SK-N-SH treated with all-trans-retinoic acid at 6 μM for 48 hours (cell line): ENCODE measurements at regions not wholly inside any gene's neighbourhood (a gene's known extent, or its start where the extent isn't known, plus 50 kb on each side); places are given as distances from the start of the nearest gene placed in this dataset.

Experiments
- ARNTL ChIP-seq: fragments of 450-650 bp; formaldehyde crosslinking; IDR thresholded peaks from 2 replicates; pipeline ENCODE4 v1.5.0; 2020; ENCODE audit warnings: low read depth, mild to moderate bottlenecking, moderate library complexity, borderline replicate concordance
- CSDC2 ChIP-seq: fragments of 250-450 bp; sonication (Bioruptor Pico); IDR thresholded peaks from 2 replicates; pipeline ENCODE4 v1.5.0; 2020; ENCODE audit warnings: mild to moderate bottlenecking, moderate library complexity
- GLIS3 ChIP-seq: fragments of 250-450 bp; sonication (Bioruptor Pico); IDR thresholded peaks from 2 replicates; pipeline ENCODE4 v1.5.0; 2020; ENCODE audit warnings: mild to moderate bottlenecking, moderate library complexity
- PATZ1 ChIP-seq: fragments of 250-450 bp; sonication (Bioruptor Pico); IDR thresholded peaks from 2 replicates; pipeline ENCODE4 v1.8.0; 2020; ENCODE audit warnings: mild to moderate bottlenecking, moderate library complexity, borderline replicate concordance
- POU6F1 ChIP-seq: fragments of 250-450 bp; sonication (Bioruptor Pico); IDR thresholded peaks from 2 replicates; pipeline ENCODE4 v1.8.0; 2021; ENCODE audit warnings: low read depth, mild to moderate bottlenecking, moderate library complexity, borderline replicate concordance
- RARB ChIP-seq: fragments of 250-450 bp; sonication (Bioruptor Pico); IDR thresholded peaks from 2 replicates; pipeline ENCODE4 v1.8.0; 2021; ENCODE audit warnings: mild to moderate bottlenecking, moderate library complexity
- SNAI2 ChIP-seq: fragments of 250-450 bp; sonication (Bioruptor Pico); IDR thresholded peaks from 2 replicates; pipeline ENCODE4 v1.5.0; 2020; ENCODE audit warnings: mild to moderate bottlenecking, moderate library complexity
- TCF4 ChIP-seq: fragments of 250-450 bp; sonication (Bioruptor Pico); IDR thresholded peaks from 2 replicates; pipeline ENCODE4 v1.8.0; 2021; ENCODE audit warnings: mild to moderate bottlenecking, moderate library complexity, borderline replicate concordance
- TOX ChIP-seq: fragments of 250-450 bp; sonication (Bioruptor Pico); IDR thresholded peaks from 2 replicates; pipeline ENCODE4 v1.8.0; 2021; ENCODE audit warnings: mild to moderate bottlenecking, moderate library complexity, borderline replicate concordance
- ZFP30 ChIP-seq: fragments of 450-650 bp; formaldehyde crosslinking; IDR thresholded peaks from 2 replicates; pipeline ENCODE4 v1.5.0; 2022; ENCODE audit warnings: mild to moderate bottlenecking, moderate library complexity
- TF ChIP-seq, protein P1 (sequence below): fragments of 250-450 bp; sonication (Bioruptor Pico); IDR thresholded peaks from 2 replicates; pipeline ENCODE4 v1.5.1; 2021; ENCODE audit warnings: mild to moderate bottlenecking, moderate library complexity
- TF ChIP-seq, protein P2 (sequence below): fragments of 250-450 bp; sonication (Bioruptor Pico); IDR thresholded peaks from 2 replicates; pipeline ENCODE4 v1.5.1; 2020; ENCODE audit warnings: low read depth, mild to moderate bottlenecking, moderate library complexity

GRCh38 chr15:37860896-37861295 lies 73.5 kb upstream of the TMCO5A start:
- TF ChIP-seq ARNTL (no peak), POU6F1 (CRISPR knock-in tag) (no peak), ZFP30 (CRISPR knock-in tag) (no peak), TOX (CRISPR knock-in tag) (no peak), TCF4 (no peak), SNAI2 (no peak), GLIS3 (CRISPR knock-in tag) (no peak), CSDC2 (no peak), PATZ1 (no peak), RARB (no peak)
- TF ChIP-seq, protein P1, sequence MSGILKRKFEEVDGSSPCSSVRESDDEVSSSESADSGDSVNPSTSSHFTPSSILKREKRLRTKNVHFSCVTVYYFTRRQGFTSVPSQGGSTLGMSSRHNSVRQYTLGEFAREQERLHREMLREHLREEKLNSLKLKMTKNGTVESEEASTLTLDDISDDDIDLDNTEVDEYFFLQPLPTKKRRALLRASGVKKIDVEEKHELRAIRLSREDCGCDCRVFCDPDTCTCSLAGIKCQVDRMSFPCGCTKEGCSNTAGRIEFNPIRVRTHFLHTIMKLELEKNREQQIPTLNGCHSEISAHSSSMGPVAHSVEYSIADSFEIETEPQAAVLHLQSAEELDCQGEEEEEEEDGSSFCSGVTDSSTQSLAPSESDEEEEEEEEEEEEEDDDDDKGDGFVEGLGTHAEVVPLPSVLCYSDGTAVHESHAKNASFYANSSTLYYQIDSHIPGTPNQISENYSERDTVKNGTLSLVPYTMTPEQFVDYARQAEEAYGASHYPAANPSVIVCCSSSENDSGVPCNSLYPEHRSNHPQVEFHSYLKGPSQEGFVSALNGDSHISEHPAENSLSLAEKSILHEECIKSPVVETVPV (CRISPR knock-in tag), result no peak
- TF ChIP-seq, protein P2, sequence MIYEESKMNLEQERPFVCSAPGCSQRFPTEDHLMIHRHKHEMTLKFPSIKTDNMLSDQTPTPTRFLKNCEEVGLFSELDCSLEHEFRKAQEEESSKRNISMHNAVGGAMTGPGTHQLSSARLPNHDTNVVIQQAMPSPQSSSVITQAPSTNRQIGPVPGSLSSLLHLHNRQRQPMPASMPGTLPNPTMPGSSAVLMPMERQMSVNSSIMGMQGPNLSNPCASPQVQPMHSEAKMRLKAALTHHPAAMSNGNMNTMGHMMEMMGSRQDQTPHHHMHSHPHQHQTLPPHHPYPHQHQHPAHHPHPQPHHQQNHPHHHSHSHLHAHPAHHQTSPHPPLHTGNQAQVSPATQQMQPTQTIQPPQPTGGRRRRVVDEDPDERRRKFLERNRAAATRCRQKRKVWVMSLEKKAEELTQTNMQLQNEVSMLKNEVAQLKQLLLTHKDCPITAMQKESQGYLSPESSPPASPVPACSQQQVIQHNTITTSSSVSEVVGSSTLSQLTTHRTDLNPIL (CRISPR knock-in tag), result no peak
